Fibroblast of skin of left biceps (primary cell): ENCODE measurements at regions not wholly inside any gene's neighbourhood (a gene's known extent, or its start where the extent isn't known, plus 50 kb on each side); places are given as distances from the start of the nearest gene placed in this dataset.

Experiments used
- DNase-seq, 2 experiments: peaks; one replicate each; pipeline ENCODE4 v3.0.0-alpha.2; 2013; ENCODE audit warnings: low read depth in 2 of 2

GRCh38 chr10:43959364-43960134 is 310.9 kb upstream of the ZNF32 start:
- DNase-seq = no peak

GRCh38 chr10:43958964-43959363 is 310.3 kb upstream of the ZNF32 start:
- no peak for DNase-seq

- no peak for DNase-seq
These were observed 309.4 kb upstream of the ZNF32 start for GRCh38 chr10:43958071-43958432.

- no peak for DNase-seq
These were observed 308.8 kb upstream of the ZNF32 start for GRCh38 chr10:43957267-43958070.

- no peak for DNase-seq
These were observed 307.3 kb upstream of the ZNF32 start for GRCh38 chr10:43955978-43956377.

- DNase-seq = no peak
These were observed 306.4 kb upstream of the ZNF32 start for GRCh38 chr10:43955002-43955596.

GRCh38 chr10:43953672-43954071 is 305.0 kb upstream of the ZNF32 start:
- no peak for DNase-seq

- DNase-seq = no peak
These were observed 304.1 kb upstream of the ZNF32 start for GRCh38 chr10:43952760-43953159.

GRCh38 chr10:43949351-43949750 is 300.7 kb upstream of the ZNF32 start:
- DNase-seq = no peak

- DNase-seq = no peak
These were observed 297.8 kb upstream of the ZNF32 start for GRCh38 chr10:43946445-43946844.

GRCh38 chr10:43945908-43946307 is 297.2 kb upstream of the ZNF32 start:
- DNase-seq = no peak

- no peak for DNase-seq
These were observed 296.5 kb upstream of the ZNF32 start for GRCh38 chr10:43945094-43945730.

- no peak for DNase-seq
These were observed 295.9 kb upstream of the ZNF32 start for GRCh38 chr10:43944381-43945093.

- no peak for DNase-seq
These were observed 295.2 kb upstream of the ZNF32 start for GRCh38 chr10:43943818-43944360.

GRCh38 chr10:43943119-43943817 is 294.6 kb upstream of the ZNF32 start:
- DNase-seq = no peak

- DNase-seq = no peak
These were observed 293.6 kb upstream of the ZNF32 start for GRCh38 chr10:43942096-43942850.

- DNase-seq = no peak
These were observed 292.5 kb upstream of the ZNF32 start for GRCh38 chr10:43940898-43941837.

GRCh38 chr10:43939939-43940820 is 291.5 kb upstream of the ZNF32 start:
- DNase-seq = no peak
